ENCODE measurements at regions not wholly inside any gene's neighbourhood (a gene's known extent, or its start where the extent isn't known, plus 50 kb on each side); places are given as distances from the start of the nearest gene placed in this dataset.
"Not testable (repeated sequence)": the region's sequence is repeated elsewhere in the genome, so short reads cannot be mapped to it uniquely, and the experiment has no call there.

DNA sequence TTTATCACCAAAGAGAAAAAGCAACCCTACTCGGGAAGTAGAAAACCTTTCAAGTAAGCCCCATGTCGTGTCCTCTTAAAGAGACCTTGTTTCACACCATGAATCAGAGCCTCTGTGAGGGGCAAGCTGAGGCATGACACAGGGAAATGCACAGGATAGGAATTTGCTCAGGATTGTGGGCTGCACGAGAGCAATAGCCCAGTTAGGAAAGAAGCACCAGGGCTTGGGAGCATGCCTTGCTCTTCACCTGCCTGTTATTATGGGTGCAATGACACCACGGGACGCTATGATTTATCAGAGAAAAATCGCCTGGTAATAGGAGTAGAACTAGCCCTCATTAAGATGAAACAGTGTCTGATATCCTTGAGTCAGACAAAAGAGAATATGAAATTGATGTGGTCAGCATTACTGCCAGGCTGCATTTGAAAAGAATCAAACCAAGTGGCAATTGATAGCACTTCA is 562.9 kb upstream of the NRP1 start:
- DNase-seq, result no peak

DNA sequence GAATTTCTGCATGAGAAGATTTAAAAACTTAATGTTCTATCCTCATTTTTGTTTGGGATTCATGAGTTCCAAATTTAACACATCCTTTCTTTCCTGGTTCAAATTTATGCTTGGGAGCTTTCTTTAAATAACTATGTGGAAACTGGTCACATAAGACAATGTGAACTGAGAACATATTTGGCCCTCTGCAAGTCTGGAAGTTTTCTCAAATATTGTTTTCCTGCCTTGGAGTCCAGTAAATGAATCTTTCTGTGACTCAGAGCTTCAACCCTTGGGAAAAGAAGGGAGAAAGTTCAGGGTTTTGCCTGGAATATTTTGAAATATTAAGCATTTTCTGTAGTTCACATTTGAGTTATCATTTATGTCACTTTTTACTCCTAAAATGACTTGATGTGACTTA is 559.0 kb upstream of the NRP1 start:
- DNase-seq, result no peak

- no peak for DNase-seq
Measured at GRCh38 chr10:33889371-33889770, 554.9 kb upstream of the NRP1 start.

DNA sequence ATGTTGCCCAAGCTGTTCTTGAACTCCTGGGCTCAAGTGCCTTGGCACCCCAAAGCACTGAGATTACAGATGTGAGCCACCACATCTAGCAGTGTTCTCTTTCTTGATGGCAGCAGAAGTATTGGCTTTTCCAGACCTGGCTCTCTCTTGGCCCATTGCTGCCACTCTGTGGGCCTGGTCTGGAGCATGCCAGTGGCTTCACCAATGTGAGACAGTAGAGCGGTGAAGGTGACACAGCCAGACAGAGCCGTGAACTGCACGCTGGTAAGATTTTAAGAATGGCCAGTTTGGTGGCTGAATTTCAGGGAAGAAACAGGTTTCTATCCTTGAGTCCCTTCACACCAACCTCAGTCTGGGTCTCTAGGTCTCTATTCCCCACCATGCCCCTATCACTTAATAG is 552.7 kb upstream of the NRP1 start:
- no peak for DNase-seq

DNA sequence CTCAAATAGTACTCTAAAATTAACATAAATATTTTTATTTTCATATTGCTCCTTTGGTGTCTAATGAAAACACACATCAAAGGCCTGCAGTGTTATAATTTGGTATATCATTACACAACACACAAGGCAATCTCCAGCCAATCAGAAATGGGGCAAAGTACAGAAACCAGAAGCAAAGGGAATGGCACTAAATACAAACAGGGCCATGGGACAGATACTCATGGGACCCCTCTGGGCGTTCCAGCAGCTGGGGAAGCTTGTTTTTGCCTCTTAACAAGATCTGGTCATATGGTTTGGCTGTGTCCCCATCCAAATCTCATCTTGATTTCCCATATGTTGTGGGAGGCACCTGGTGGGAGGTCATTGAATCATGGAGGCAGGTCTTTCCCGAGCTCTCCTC is 551.8 kb upstream of the NRP1 start:
- DNase-seq, result no peak

- DNase-seq, result no peak
Measured at GRCh38 chr10:33884604-33885003, 550.1 kb upstream of the NRP1 start.

GRCh38 chr10:33883881-33884280 is 549.4 kb upstream of the NRP1 start:
- no peak for DNase-seq

DNA sequence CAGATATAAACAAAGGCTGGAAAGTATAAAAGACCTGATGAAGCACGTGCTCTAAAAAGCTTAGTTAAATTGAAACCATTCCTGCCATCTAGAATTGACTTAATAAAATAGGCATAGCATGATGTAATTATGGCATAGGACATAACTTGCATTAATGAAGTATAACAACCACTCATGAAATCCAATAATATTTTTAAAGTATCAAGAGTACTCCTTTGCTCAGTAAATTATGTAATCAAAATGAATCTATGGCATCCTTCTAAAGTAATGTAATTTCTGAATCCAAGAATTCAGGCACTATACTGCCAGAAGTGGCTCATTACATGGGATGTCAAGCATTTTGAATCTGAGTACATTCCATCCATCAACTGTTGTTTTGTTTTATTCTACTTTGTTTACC is 548.5 kb upstream of the NRP1 start:
- no peak for DNase-seq

- DNase-seq, result no peak
Measured at GRCh38 chr10:33880291-33880690, 545.8 kb upstream of the NRP1 start.

DNA sequence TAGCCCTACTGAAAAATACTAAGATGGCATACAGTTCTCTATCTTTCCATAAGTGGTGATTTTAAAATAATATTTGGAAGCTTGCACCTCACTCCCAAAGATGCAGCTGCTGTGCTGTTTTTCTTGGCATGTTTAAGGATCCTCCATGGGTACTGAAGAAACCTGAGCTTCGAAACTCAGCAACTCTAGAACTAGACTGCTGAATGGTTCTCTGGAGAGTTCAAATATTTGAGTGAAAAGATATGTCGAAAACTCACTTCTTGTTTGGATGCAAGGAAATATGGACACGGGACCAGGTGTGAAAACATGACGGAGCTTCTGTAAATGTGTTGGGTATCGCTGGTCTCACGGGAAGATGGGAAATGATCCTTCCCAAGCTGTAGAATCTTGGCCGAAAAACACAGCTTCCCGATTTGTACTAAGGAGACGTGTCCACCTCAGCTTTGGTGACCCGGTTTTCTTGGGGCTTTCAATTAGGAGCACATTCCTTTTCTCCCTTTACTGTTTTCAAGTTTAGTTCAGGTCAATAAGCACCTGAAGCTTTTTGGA is 543.8 kb upstream of the NRP1 start:
- DNase-seq, result no peak

DNA sequence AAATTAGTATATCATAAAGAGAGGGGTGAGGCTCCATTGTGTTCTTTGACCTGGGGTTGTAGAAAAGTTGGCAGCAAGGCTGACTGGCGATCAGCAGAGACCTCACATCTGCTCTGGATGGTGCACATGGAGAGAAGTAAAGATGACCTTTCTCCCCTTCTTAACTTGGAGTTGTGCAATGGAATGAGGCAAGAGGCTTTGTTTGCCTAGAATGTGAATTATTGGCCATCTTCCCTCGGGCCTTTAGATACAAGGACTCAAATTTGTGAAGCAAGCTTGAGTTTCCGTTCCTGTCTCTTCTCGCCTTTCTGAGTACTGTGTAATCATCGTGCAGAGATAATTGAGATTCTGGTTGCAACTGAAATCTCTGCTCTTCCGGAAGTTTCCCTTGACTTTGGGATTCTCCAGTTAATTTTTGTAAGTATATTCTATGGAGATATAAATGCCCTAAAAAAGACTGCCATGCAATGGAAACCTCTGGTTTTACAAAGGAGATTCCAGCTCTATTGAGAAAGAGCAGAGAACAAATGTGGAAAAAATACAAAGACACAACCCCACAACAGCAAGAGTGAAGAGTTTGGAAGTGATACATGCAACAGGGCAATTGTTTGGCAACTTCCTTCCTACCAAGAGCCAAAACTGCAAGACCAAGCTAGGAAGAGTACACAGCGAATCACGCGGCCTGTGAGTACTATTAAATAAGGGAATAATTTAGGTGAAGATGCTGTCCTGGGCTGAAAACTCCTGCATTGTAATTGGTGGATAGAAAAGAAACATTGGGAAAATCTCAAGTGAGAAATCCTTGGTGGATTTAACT is 542.3 kb upstream of the NRP1 start:
- no peak for DNase-seq

DNA sequence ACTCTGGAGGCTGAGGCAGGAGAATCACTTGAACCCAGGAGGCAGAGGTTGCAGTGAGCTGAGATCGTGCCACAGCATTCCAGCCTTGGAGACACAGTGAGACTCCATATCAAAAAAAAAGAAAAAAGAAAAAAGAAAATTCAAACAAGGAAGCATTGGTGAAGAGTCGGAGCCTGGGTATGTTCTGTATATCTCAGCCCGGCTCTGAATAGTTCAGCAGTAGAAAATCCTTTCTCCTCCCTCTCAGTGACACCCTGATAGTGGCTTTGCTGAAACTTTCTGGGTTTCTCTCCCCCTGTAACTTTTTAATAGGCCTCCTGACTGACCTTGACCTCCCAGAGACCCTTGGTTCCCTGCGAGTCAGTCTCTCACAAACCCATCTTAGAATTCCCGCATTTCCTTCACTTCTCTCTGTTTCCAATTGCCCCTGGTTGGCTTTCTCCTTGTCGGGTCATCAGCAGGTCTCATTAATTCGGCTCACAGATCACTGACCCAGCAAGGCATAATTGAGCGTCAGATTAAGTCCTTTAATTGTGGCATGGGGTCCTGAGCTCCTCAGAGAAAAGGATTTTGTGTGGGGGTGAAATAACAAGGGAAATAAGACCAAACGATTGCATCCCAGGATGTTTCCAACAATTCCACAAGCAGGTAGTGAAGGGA is 541.6 kb upstream of the NRP1 start:
- DNase-seq, result no peak

DNA sequence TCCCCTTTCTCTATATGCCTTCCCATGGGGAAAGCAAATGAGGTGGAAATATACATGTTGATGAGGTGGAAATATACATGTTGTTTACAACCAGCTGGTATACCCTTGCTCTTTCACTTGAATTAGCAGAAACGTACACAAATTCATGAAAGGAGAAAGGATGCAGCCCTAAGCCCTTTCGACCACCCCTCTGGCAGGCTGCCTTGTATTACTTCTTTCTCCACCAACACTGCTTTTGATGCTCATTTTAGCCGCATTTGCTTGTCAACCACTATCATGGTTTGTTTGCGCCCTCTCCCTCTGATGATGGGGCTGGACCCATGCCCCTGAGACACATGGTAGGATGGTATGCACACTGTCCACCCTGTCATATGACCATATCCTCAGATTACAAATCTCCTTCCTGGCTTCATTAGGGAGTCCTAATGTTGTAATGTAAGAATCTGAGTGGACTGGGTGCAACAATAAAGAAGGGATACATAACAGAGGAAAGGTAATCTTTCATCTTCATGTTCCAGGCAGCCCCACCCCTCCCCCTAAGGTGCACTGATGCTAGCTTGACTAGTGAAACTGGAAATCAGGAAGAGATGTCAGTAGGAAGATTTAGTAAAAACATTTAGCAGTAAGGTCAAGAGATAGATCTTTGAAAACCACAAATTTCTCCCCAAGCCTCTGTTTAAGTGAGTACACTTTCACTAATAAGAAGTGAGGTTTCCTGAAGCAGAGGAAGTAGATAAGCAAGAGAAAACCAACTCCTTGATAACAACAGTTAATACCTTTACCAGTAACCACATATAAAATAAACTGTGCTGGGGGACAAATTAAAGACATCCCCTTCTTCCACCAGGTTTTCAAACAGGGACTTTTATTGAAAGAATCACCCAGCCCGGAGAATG is 536.8 kb upstream of the NRP1 start:
- no peak for DNase-seq

DNA sequence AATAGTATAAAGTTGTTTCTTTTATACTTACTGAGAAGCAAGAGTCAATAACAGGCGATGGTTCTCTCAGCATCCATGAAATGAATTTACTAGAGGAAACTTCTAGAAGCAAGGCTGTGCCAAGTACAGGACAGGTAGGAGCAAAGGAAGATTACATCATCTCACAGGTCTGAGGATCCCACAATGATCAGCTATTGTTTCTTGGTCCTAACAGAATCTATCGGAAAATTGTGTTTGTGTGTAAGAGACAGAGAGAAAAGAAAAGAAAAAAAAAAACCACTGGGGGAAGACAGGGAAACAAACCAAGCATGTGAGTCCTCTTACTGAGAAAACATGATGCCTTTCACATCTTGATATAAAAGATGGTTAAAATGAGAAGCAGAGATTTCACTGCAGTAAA is 535.0 kb upstream of the NRP1 start:
- no peak for DNase-seq

GRCh38 chr10:33869028-33869427 is 534.6 kb upstream of the NRP1 start:
- no peak for DNase-seq

DNA sequence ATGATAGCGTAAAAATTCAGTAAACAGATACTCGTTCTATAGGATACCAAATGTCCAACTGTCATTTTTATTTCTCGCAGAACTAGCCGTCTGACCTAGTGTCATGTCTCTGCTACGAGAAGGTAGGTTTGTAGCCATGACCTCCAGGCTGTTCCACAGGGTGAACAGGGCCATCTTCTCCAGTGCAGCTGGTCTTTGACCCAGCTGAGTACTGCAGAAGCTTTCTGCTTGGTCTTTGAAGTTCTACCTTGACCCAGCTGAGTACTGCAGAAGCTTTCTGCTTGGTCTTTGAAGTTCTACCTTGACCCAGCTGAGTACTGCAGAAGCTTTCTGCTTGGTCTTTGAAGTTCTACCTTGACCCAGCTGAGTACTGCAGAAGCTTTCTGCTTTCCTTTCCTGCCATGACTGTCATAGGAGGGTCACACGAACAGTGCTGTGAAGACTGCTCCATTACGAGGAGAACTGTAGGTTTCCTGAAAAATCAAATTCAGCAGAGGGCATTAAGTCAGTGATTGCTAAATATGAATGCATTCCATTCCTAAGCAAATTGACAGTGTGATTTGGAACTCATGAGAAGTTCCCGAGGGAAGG is 532.8 kb upstream of the NRP1 start:
- DNase-seq, result not testable (repeated sequence)

GRCh38 chr10:33863352-33863751 is 528.9 kb upstream of the NRP1 start:
- no peak for DNase-seq

DNA sequence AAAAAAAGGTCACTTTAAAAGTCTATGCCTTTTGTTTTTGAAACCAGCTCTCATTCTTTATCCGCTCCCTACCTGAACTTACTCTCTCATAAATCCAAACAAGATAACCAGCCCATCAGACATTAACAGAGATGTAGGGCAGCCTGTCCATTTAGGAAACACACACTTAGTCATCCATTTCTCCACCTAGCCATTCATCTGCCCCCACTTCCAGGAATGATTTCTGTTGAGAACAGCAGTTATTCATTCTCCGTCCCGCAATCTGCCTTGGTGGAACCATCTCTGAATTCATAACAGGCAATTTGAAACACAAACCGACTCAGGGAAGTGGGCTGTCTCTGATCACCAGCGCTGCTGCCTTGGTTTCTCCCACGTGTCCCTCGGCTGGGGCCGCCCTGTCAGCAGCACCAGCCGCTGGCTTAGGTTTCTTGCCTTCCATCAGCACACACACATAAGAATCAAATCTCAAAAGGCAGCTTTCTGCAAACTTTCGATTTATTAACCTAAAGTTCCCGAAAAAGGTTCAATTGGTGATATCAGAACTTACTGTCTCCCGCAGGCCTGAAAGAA is 528.2 kb upstream of the NRP1 start:
- no peak for DNase-seq

GRCh38 chr10:33861833-33862232 is 527.4 kb upstream of the NRP1 start:
- no peak for DNase-seq

GRCh38 chr10:33861016-33861704 is 526.7 kb upstream of the NRP1 start:
- DNase-seq, result no peak

DNA sequence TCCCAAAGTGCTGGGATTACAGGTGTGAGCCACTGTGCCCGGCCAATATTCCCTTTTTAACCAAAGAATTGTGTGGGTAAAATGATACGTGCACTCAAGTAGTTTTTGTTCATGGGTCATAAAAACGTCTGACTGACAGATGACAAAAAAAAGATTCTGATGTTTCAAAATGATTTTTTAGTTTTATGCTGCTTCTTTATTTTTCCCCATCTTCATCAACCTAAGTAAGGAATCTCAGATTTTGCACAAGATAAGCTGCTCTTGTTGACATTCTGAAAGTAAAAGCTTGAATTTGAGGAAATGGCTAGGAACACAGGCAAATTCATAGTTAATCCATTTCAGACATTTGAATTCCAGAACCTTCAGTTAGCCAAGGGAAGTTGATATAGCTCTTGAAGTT is 526.1 kb upstream of the NRP1 start:
- no peak for DNase-seq
